Activated naive CD4-positive, alpha-beta T cell treated with anti-CD3 and anti-CD28 coated beads, Interleukin-2, amount 50 U/mL, for 24 hours (primary cell): ENCODE measurements at regions not wholly inside any gene's neighbourhood (a gene's known extent, or its start where the extent isn't known, plus 50 kb on each side); places are given as distances from the start of the nearest gene placed in this dataset.

ENCODE experiments used
- H3K27ac Mint-ChIP-seq: one replicate; pipeline ENCODE4 v1.8.0; 2021; ENCODE audit warnings: mild to moderate bottlenecking, mixed read lengths
- H3K27me3 Mint-ChIP-seq: one replicate; pipeline ENCODE4 v1.8.0; 2021; ENCODE audit warnings: mixed read lengths
- H3K36me3 Mint-ChIP-seq: one replicate; pipeline ENCODE4 v1.8.0; 2021; ENCODE audit warnings: mixed read lengths
- H3K4me1 Mint-ChIP-seq: one replicate; pipeline ENCODE4 v1.8.0; 2021; ENCODE audit warnings: mixed read lengths
- H3K4me3 Mint-ChIP-seq: one replicate; pipeline ENCODE4 v1.8.0; 2021; ENCODE audit warnings: mild to moderate bottlenecking, mixed read lengths
- H3K9me3 Mint-ChIP-seq: one replicate; pipeline ENCODE4 v1.8.0; 2021; ENCODE audit warnings: mixed read lengths

GRCh38 chr1:10848109-10848684 is 51.8 kb upstream of the CASZ1 start:
- Mint-ChIP-seq H3K27ac (no peak overlapping the region), H3K27me3 (peaks cover 1% of the 10 kb centered on the region), H3K9me3 (peaks cover 6% of the 10 kb centered on the region), H3K36me3 (no peaks in the 10 kb centered on the region), H3K4me1 (no peaks in the 10 kb centered on the region), H3K4me3 (no peak overlapping the region)

GRCh38 chr1:10850026-10850425 is 53.6 kb upstream of the CASZ1 start:
- Mint-ChIP-seq H3K27ac (no peak overlapping the region), H3K4me3 (no peak overlapping the region), H3K36me3 (no peaks in the 10 kb centered on the region), H3K4me1 (no peaks in the 10 kb centered on the region), H3K9me3 (no peaks in the 10 kb centered on the region), H3K27me3 (peaks cover 1% of the 10 kb centered on the region)

GRCh38 chr1:10851024-10852013 is 54.9 kb upstream of the CASZ1 start:
- Mint-ChIP-seq H3K4me1 (no peaks in the 10 kb centered on the region), H3K36me3 (no peaks in the 10 kb centered on the region), H3K9me3 (no peaks in the 10 kb centered on the region), H3K27me3 (peaks cover 1% of the 10 kb centered on the region), H3K27ac (no peak overlapping the region), H3K4me3 (no peak overlapping the region)

GRCh38 chr1:10852018-10852417 is 55.6 kb upstream of the CASZ1 start:
- no peak overlapping the region for H3K4me3 Mint-ChIP-seq
- no peaks in the 10 kb centered on the region for H3K36me3 Mint-ChIP-seq
- no peaks in the 10 kb centered on the region for H3K9me3 Mint-ChIP-seq
- H3K27me3 Mint-ChIP-seq = peaks cover 1% of the 10 kb centered on the region
- H3K4me1 Mint-ChIP-seq = no peaks in the 10 kb centered on the region
- H3K27ac Mint-ChIP-seq = no peak overlapping the region

GRCh38 chr1:10852486-10852885 is 56.0 kb upstream of the CASZ1 start:
- Mint-ChIP-seq H3K27me3 (peaks cover 1% of the 10 kb centered on the region), H3K4me1 (no peaks in the 10 kb centered on the region), H3K4me3 (no peak overlapping the region), H3K9me3 (no peaks in the 10 kb centered on the region), H3K27ac (no peak overlapping the region), H3K36me3 (no peaks in the 10 kb centered on the region)

GRCh38 chr1:10852998-10853520 is 56.6 kb upstream of the CASZ1 start:
- Mint-ChIP-seq H3K4me3 (no peak overlapping the region), H3K36me3 (no peaks in the 10 kb centered on the region), H3K9me3 (no peaks in the 10 kb centered on the region), H3K4me1 (no peaks in the 10 kb centered on the region), H3K27ac (no peak overlapping the region), H3K27me3 (peaks cover 1% of the 10 kb centered on the region)

- Mint-ChIP-seq H3K27me3 (no peaks in the 10 kb centered on the region), H3K36me3 (no peaks in the 10 kb centered on the region), H3K27ac (no peak overlapping the region), H3K4me1 (no peaks in the 10 kb centered on the region), H3K9me3 (no peaks in the 10 kb centered on the region), H3K4me3 (no peak overlapping the region)
Measured at GRCh38 chr1:10853701-10854100, 57.3 kb upstream of the CASZ1 start.

GRCh38 chr1:10854856-10855459 is 58.5 kb upstream of the CASZ1 start:
- Mint-ChIP-seq H3K27me3 (no peaks in the 10 kb centered on the region), H3K9me3 (no peaks in the 10 kb centered on the region), H3K27ac (no peak overlapping the region), H3K4me1 (no peaks in the 10 kb centered on the region), H3K36me3 (no peaks in the 10 kb centered on the region), H3K4me3 (no peak overlapping the region)

GRCh38 chr1:10856176-10856683 is 59.8 kb upstream of the CASZ1 start:
- no peaks in the 10 kb centered on the region for H3K4me1 Mint-ChIP-seq

GRCh38 chr1:10856863-10857598 is 60.6 kb upstream of the CASZ1 start:
- H3K9me3 Mint-ChIP-seq = no peaks in the 10 kb centered on the region
- no peaks in the 10 kb centered on the region for H3K36me3 Mint-ChIP-seq
- H3K4me3 Mint-ChIP-seq = no peak overlapping the region
- H3K27me3 Mint-ChIP-seq = no peaks in the 10 kb centered on the region
- no peaks in the 10 kb centered on the region for H3K4me1 Mint-ChIP-seq
- no peak overlapping the region for H3K27ac Mint-ChIP-seq

More at GRCh38 chr1:10856176-10856683, 59.8 kb upstream of the CASZ1 start:
- no peak overlapping the region for H3K4me3 Mint-ChIP-seq
- no peaks in the 10 kb centered on the region for H3K36me3 Mint-ChIP-seq
- no peaks in the 10 kb centered on the region for H3K9me3 Mint-ChIP-seq
- no peak overlapping the region for H3K27ac Mint-ChIP-seq
- no peaks in the 10 kb centered on the region for H3K27me3 Mint-ChIP-seq

- H3K4me3 Mint-ChIP-seq = no peak overlapping the region
- no peaks in the 10 kb centered on the region for H3K27me3 Mint-ChIP-seq
- H3K9me3 Mint-ChIP-seq = no peaks in the 10 kb centered on the region
- H3K4me1 Mint-ChIP-seq = no peaks in the 10 kb centered on the region
- no peak overlapping the region for H3K27ac Mint-ChIP-seq
- H3K36me3 Mint-ChIP-seq = no peaks in the 10 kb centered on the region
Measured at GRCh38 chr1:10857687-10858086, 61.2 kb upstream of the CASZ1 start.

- Mint-ChIP-seq H3K9me3 (no peaks in the 10 kb centered on the region), H3K27me3 (peaks cover 13% of the 10 kb centered on the region), H3K36me3 (no peaks in the 10 kb centered on the region), H3K27ac (no peak overlapping the region), H3K4me1 (no peaks in the 10 kb centered on the region), H3K4me3 (no peak overlapping the region)
Measured at GRCh38 chr1:10860218-10860617, 63.8 kb upstream of the CASZ1 start.

GRCh38 chr1:10860682-10861081 is 64.2 kb upstream of the CASZ1 start:
- H3K4me1 Mint-ChIP-seq = peaks cover under 1% of the 10 kb centered on the region
- H3K9me3 Mint-ChIP-seq = no peaks in the 10 kb centered on the region
- no peak overlapping the region for H3K4me3 Mint-ChIP-seq
- H3K27me3 Mint-ChIP-seq = peaks cover 16% of the 10 kb centered on the region
- H3K27ac Mint-ChIP-seq = peak overlapping the region; percentile 36
- H3K36me3 Mint-ChIP-seq = no peaks in the 10 kb centered on the region

- Mint-ChIP-seq H3K27ac (no peak overlapping the region), H3K4me1 (peaks cover 7% of the 10 kb centered on the region), H3K36me3 (no peaks in the 10 kb centered on the region), H3K4me3 (no peak overlapping the region), H3K27me3 (peaks cover 23% of the 10 kb centered on the region), H3K9me3 (no peaks in the 10 kb centered on the region)
Measured at GRCh38 chr1:10861822-10862221, 65.4 kb upstream of the CASZ1 start.

GRCh38 chr1:10862743-10863335 is 66.4 kb upstream of the CASZ1 start:
- no peak overlapping the region for H3K4me3 Mint-ChIP-seq
- no peaks in the 10 kb centered on the region for H3K9me3 Mint-ChIP-seq
- H3K27me3 Mint-ChIP-seq = peaks cover 27% of the 10 kb centered on the region
- peaks cover 13% of the 10 kb centered on the region for H3K4me1 Mint-ChIP-seq
- peak overlapping the region; percentile 35 for H3K27ac Mint-ChIP-seq
- no peaks in the 10 kb centered on the region for H3K36me3 Mint-ChIP-seq
